Peyer's patch (tissue), 4 donors: ENCODE measurements at regions not wholly inside any gene's neighbourhood (a gene's known extent, or its start where the extent isn't known, plus 50 kb on each side); places are given as distances from the start of the nearest gene placed in this dataset.

Experiments
- CTCF ChIP-seq, 6 experiments: fragments of 450-650 bp in 4 of 6; fragments of 200-600 bp in 2 of 6; sonication (generic) in 1 of 6; IDR thresholded peaks; one replicate each; pipeline ENCODE4 v1.5.1; 2017 to 2019; ENCODE audit warnings: antibody characterized with exemption in 6 of 6, mild to moderate bottlenecking in 3 of 6, moderate library complexity in 1 of 6
- POLR2A ChIP-seq, 2 donors: fragments of 450-650 bp; IDR thresholded peaks; one replicate each; pipeline ENCODE4 v1.5.1; 2017; ENCODE audit warnings: antibody characterized with exemption in 2 of 2, mild to moderate bottlenecking in 2 of 2, moderate library complexity in 2 of 2

GRCh38 chr3:25088284-25088683 lies 339.8 kb upstream of the RARB start:
- TF ChIP-seq CTCF (IDR thresholded peaks at IDR 0.05): no peak
- no peak for TF ChIP-seq POLR2A (IDR thresholded peaks at IDR 0.05)
